Body of pancreas (tissue), 4 donors: ENCODE measurements at regions not wholly inside any gene's neighbourhood (a gene's known extent, or its start where the extent isn't known, plus 50 kb on each side); places are given as distances from the start of the nearest gene placed in this dataset.

ENCODE experiments used
- CTCF ChIP-seq, 7 experiments: fragments of 450-650 bp in 4 of 7; fragments of 200-600 bp in 3 of 7; sonication (generic) in 3 of 7; IDR thresholded peaks; one replicate each; pipeline ENCODE4 v1.5.1; 2016 to 2019; ENCODE audit warnings: antibody characterized with exemption in 7 of 7
- POLR2A ChIP-seq, 3 donors: fragments of 450-650 bp; IDR thresholded peaks; one replicate each; pipeline ENCODE4 v1.6.1; 2016; ENCODE audit warnings: antibody characterized with exemption in 3 of 3, mild to moderate bottlenecking in 2 of 3

- TF ChIP-seq CTCF (IDR thresholded peaks at IDR 0.05) (no peak), POLR2A (IDR thresholded peaks at IDR 0.05) (no peak)
Observed at GRCh38 chr20:57944988-57945387, 235.2 kb upstream of the PMEPA1 start.
